ENCODE measurements at regions not wholly inside any gene's neighbourhood (a gene's known extent, or its start where the extent isn't known, plus 50 kb on each side); places are given as distances from the start of the nearest gene placed in this dataset.

DNA sequence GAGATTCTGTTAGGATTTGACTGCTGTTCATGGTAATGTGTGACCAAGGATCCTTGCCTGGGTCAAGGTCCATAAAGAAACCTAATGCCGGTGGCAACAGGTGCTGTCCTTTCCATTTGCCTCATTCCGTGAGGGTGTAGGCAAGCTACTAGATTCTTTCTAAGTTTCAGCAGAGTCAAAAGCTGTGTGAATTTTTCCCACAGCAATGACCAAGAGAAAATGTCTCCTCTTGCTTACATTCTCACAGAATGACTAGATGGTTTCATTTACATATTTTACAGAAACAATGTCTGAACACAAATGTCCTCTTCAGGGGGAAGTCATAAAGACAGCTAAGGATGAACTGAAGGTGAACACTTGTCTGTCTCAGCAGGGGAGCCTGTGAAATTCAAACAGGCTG is 75.3 kb upstream of the SV2C start:
- Histone ChIP-seq H3K4me2 (ENCODE audit: low read depth, low read length) (no peak overlapping the region), H3K36me3 (replicated peaks in 1 of 2; ENCODE audit: control insufficient read depth in 1 of 2, insufficient read depth in 2 of 2, low read length in 2 of 2) (no peaks in the 10 kb centered on the region), H3K27me3 (ENCODE audit: control insufficient read depth in 1 of 2, insufficient read depth in 2 of 2, low read length in 2 of 2) (peaks cover 0 to 4% of the 10 kb centered on the region in 2 experiments; a peak in 1 of 5 replicates), H2AFZ (ENCODE audit: low read length) (no peak overlapping the region), H3K9ac (ENCODE audit: insufficient read depth, low read depth, low read length) (no peak overlapping the region), H3K4me1 (ENCODE audit: insufficient read depth, low read length) (no peaks in the 10 kb centered on the region), H3K4me3 (replicated peaks in 1 of 3; ENCODE audit: insufficient read depth in 1 of 3, low read depth in 2 of 3, low read length in 3 of 3) (no peak overlapping the region), H3K27ac (ENCODE audit: extremely low read length, insufficient read depth, low read length) (no peak overlapping the region), H3K79me2 (ENCODE audit: insufficient read depth, low read length) (no peaks in the 10 kb centered on the region), H3K9me3 (ENCODE audit: low read length) (no peaks in the 10 kb centered on the region), H4K20me1 (ENCODE audit: insufficient read depth, low read length) (no peaks in the 10 kb centered on the region; the same call in 1 of the 2 replicates)
- in situ Hi-C loops (cut with HindIII; ENCODE audit: extremely low pct_ligation_motif_present, low pct_unique_long_range_greater_than_20kb) (no loop called here), intact Hi-C loops (cut with micrococcal nuclease; ENCODE audit: unreplicated experiment) (no loop called here)
- ATAC-seq, result no peak
- 11% methylated on average over 1 of the region's 2 CpGs for WGBS (ENCODE audit: low lambda C conversion rate)
- no peak for DNase-seq (ENCODE audit: low spot score)
- no TSS peak for BruUV-seq (replicated peaks)
- FAIRE-seq, result no peak
- ChIA-PET CTCF (ENCODE audit: low intra/inter-chr PET ratio, low total read pairs) (no interaction called here), POLR2A (no interaction called here)
- TF ChIP-seq HMG20B (CRISPR knock-in tag; conservative IDR thresholded peaks at IDR 0.05) (no peak), BATF2 (CRISPR knock-in tag; IDR thresholded peaks at IDR 0.05) (no peak), MTA3 (CRISPR knock-in tag; IDR thresholded peaks at IDR 0.05) (no peak), ZNF775 (CRISPR knock-in tag; IDR thresholded peaks at IDR 0.05; ENCODE audit: borderline replicate concordance) (no peak), RXRB (CRISPR knock-in tag; IDR thresholded peaks at IDR 0.05; ENCODE audit: borderline replicate concordance) (no peak), PTBP1 (IDR thresholded peaks at IDR 0.05; ENCODE audit: low read depth, low read length, poor library complexity, severe bottlenecking) (no peak), SP2 (CRISPR knock-in tag; IDR thresholded peaks at IDR 0.05) (no peak), ZNF251 (CRISPR knock-in tag; IDR thresholded peaks at IDR 0.05) (no peak), NR0B2 (CRISPR knock-in tag; IDR thresholded peaks at IDR 0.05) (no peak), MAZ (IDR thresholded peaks at IDR 0.05; ENCODE audit: borderline replicate concordance, low read depth, low read length) (no peak), MAZ (CRISPR knock-in tag; IDR thresholded peaks at IDR 0.05; ENCODE audit: low read depth) (no peak), JUNB (CRISPR knock-in tag; IDR thresholded peaks at IDR 0.05; ENCODE audit: borderline replicate concordance) (no peak), XRCC5 (optimal IDR thresholded peaks at IDR 0.05; ENCODE audit: low read length) (no peak), ZC3H4 (CRISPR knock-in tag; IDR thresholded peaks at IDR 0.05; ENCODE audit: borderline replicate concordance) (no peak), RFXAP (CRISPR knock-in tag; IDR thresholded peaks at IDR 0.05; ENCODE audit: borderline replicate concordance) (no peak), SRF (IDR thresholded peaks at IDR 0.05; ENCODE audit: low read depth, low read length) (no peak), NFYB (CRISPR knock-in tag; IDR thresholded peaks at IDR 0.05) (no peak)
- TF ChIP-seq, protein P1, sequence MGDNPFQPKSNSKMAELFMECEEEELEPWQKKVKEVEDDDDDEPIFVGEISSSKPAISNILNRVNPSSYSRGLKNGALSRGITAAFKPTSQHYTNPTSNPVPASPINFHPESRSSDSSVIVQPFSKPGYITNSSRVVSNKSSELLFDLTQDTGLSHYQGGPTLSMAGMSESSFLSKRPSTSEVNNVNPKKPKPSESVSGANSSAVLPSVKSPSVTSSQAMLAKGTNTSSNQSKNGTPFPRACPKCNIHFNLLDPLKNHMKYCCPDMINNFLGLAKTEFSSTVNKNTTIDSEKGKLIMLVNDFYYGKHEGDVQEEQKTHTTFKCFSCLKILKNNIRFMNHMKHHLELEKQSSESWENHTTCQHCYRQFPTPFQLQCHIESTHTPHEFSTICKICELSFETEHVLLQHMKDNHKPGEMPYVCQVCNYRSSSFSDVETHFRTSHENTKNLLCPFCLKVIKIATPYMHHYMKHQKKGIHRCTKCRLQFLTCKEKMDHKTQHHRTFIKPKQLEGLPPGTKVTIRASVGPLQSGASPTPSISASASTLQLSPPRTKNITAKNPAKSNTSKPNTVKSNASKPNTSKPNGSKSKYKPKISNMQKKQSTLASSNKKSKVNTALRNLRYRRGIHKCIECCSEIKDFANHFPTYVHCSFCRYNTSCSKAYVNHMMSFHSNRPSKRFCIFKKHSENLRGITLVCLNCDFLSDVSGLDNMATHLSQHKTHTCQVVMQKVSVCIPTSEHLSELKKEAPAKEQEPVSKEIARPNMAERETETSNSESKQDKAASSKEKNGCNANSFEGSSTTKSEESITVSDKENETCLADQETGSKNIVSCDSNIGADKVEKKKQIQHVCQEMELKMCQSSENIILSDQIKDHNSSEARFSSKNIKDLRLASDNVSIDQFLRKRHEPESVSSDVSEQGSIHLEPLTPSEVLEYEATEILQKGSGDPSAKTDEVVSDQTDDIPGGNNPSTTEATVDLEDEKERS (CRISPR knock-in tag; IDR thresholded peaks at IDR 0.05), result no peak
- TF ChIP-seq, protein P2, sequence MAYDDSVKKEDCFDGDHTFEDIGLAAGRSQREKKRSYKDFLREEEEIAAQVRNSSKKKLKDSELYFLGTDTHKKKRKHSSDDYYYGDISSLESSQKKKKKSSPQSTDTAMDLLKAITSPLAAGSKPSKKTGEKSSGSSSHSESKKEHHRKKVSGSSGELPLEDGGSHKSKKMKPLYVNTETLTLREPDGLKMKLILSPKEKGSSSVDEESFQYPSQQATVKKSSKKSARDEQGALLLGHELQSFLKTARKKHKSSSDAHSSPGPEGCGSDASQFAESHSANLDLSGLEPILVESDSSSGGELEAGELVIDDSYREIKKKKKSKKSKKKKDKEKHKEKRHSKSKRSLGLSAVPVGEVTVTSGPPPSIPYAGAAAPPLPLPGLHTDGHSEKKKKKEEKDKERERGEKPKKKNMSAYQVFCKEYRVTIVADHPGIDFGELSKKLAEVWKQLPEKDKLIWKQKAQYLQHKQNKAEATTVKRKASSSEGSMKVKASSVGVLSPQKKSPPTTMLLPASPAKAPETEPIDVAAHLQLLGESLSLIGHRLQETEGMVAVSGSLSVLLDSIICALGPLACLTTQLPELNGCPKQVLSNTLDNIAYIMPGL (CRISPR knock-in tag; IDR thresholded peaks at IDR 0.05; ENCODE audit: borderline replicate concordance in 1 of 2, low read depth in 1 of 2), result no peak

Data from HepG2 (cell line).